HG02840 (cell line): ENCODE measurements at regions not wholly inside any gene's neighbourhood (a gene's known extent, or its start where the extent isn't known, plus 50 kb on each side); places are given as distances from the start of the nearest gene placed in this dataset.
"Not testable (repeated sequence)": the region's sequence is repeated elsewhere in the genome, so short reads cannot be mapped to it uniquely, and the experiment has no call there.

Experiments used
- ATAC-seq: cut with Tn5 transposase; IDR thresholded peaks from one replicate; pipeline ENCODE4 v1.9.1; 2021; ENCODE audit warnings: mild to moderate bottlenecking, moderate library complexity, moderate number of reproducible peaks; ENCODE audit not compliant: unreplicated experiment, low FRiP score

DNA sequence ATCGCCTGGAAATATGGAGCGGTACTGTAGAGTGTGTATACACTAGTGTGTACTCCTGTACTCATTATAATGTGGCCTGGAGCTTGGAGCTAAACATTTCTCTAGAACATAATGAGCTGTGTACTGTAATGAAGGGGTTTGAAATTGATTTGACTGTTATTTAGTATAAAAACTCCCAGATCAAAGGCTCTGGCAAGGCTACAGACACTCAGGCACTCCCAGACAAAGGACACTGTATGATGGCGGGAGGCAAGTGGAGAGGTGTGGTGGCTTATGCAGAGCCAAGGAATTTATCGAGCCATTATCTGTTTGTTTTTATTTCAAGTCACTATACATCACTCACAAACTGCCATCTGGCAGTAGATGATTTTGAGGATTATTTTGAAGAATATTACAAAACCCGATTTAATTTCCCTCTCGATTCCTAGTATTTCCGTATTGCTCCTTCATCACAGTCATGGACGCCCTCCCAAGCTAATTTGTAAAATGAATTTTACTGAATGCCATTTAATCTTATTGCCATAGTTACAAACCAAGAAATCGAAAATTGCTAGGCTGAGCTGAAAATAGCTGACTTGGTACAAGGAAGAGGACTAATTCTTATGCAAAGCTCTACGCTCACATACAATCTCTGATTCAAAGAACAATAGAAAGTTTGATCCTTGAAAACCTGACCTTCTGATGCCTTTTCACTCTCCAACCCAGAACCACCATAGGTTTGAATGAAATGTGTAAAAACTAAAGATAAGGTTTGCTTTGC lies 240.2 kb upstream of the SEMA6A start:
- no peak for ATAC-seq

DNA sequence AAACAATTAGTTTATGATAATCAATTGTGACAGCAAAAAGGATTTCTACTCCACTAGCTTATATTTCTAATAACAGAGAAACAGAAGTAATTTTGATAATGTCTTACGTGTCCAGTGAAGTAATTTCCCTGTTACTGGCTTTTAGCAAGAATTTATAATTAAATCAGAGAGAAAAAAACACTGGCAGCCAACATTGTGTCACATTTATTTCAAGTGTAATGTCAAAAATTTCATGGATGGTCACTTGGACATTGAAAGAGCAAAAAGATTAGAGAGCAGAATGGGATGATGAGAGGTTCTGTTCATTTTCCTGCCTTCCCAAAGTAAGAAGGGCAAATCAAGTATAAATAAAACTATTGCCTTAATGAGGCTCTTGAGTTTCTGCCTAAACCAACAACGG lies 239.3 kb upstream of the SEMA6A start:
- ATAC-seq: no peak

DNA sequence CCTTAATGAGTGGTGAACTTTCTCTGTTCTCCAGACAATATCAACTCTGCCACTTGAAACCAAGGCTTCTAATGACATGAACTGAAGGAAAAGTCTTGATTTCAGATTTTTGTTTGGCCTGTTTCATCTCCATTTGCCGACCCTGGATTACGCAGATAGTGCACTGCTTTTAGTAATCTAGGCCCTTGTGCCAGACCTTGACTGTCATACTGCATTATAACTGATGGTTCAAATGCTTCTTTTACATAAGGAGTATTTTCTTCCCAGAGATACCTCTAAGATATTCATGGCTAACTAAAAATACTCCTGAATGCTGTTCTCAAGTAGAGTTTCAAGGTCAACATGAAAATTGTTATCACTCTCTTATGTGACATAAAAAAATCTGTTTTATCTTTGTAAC lies 238.7 kb upstream of the SEMA6A start:
- no peak for ATAC-seq

DNA sequence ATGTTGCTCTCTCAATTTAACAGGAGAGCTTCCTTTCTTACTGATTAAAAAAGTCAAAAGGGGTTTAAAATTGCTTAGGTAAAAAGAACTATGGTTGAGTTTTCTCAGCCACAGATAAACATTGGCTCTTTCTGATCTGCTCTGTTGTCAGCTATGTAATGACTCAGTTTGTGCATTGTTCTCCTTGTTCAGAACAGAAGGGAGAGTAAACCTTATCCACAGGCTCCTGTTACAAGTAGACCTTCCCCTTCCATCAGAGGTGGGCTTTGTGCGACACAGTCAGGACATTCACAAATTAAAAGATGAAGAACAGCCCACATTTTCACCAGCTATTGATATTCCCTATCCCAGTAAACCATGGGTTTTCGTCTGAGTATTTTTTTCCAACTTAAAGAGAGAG lies 236.3 kb upstream of the SEMA6A start:
- ATAC-seq: no peak

- ATAC-seq: no peak
Observed at GRCh38 chr5:116806836-116807235, 232.2 kb upstream of the SEMA6A start.

DNA sequence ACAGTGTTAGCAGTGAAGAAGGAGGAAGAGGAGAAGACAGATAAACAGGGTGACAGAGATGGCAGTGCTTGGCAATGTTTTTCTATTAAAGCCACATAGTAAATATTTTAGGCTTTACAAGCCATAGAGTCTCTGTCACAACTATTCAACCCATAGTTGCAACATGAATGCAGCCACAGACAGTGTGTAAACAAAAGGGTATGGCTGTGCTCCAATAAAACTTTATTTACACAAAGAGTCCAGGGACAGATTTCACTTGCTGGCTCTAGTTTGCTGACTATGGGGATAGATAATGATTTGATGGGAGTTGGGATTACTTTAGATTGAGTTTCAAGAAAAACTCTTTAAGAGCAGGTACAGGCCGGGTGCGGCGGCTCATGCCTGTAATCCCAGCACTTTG lies 224.8 kb upstream of the SEMA6A start:
- ATAC-seq: no peak

- ATAC-seq: no peak
Observed at GRCh38 chr5:116795189-116795588, 220.6 kb upstream of the SEMA6A start.

- ATAC-seq: no peak
Observed at GRCh38 chr5:116789522-116789921, 214.9 kb upstream of the SEMA6A start.

GRCh38 chr5:116788851-116789403 lies 214.3 kb upstream of the SEMA6A start:
- ATAC-seq: no peak

GRCh38 chr5:116787570-116787969 lies 212.9 kb upstream of the SEMA6A start:
- no peak for ATAC-seq

GRCh38 chr5:116785106-116785505 lies 210.5 kb upstream of the SEMA6A start:
- ATAC-seq: no peak

DNA sequence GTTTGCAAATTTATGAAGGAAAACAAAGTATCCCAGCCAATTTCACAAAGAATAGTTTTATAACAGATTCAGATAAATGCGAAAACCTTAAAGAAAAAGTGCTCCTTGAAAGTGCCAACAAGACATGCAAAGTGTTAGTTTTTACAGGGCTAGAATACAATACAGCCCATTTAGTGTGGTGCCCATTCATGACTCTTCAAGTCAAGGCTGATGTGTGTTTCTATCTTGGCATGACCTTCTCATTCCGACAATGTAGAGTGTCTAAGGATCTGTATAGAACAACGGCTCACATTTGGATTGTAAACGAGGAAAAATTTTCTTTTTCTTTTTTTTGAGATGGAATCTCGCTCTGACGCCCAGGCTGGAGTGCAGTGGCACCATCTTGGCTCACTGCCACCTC lies 205.2 kb upstream of the SEMA6A start:
- ATAC-seq: no peak

DNA sequence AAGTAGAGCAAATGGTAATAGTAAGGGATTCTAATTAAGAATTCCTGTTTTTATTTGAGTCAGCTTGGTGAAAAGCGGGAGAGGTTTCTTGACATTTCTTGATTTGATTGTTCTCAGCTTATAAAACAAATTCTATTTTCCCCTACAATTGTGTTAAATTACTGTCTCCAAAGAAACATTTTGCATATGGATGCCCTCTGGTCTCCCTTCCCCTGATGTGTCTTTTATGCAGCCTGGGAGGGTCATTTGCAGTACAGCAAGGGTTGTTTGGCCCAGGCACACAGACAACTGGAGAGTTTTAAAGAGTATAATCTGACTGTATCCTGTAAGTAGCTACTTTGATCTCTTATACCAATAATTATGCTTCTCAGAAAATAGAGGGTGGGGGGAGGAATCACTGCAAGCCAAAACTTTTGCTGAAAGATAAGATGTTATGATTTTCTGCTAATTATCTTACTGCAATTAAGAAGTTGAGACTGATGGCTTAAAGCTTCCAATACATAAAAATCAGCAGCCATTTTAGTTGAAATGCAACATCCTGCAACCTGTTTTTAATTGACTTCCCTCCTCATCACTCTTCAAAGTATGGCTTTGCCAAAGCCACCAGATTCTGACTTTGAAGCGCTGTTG lies 204.1 kb upstream of the SEMA6A start:
- ATAC-seq: no peak

DNA sequence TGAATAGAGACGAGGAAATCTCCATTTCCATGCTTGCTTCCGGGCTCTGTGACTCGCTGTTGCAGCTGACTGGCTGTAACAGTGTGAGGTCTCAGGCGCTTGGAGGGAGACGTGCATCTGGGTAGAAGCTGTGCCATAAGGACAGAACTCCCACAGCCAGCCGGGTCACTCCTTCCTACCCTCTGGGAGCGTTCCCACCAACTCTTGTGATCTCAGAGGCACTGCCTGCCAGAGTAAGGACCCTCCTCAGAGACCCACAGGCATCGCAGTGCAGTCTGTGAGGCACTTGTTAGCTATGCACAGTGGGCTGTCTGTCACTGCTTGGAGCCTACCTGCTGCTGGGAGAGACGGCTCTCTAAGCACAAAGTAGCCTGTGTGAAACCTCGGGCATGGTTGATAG lies 203.4 kb upstream of the SEMA6A start:
- no peak for ATAC-seq

GRCh38 chr5:116773926-116774325 lies 199.3 kb upstream of the SEMA6A start:
- no peak for ATAC-seq

DNA sequence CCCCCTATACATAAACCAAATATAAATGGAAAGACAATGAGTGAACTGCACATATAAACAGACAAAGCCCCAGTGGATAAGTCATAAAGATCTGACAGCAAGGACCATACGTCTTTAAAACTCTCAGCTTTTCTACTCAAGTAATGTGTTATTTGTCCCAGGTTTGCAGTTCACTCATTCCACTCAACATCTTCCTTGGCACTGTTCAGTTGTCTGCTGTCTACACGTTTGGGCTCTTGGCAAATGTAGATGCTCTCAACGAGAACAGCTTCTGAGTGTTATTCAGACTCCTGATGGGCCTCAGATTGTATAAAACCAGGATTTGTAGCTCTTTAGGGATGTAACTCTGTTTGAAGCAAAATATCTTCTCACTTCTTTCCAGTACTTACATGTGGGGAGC lies 198.2 kb upstream of the SEMA6A start:
- no peak for ATAC-seq

DNA sequence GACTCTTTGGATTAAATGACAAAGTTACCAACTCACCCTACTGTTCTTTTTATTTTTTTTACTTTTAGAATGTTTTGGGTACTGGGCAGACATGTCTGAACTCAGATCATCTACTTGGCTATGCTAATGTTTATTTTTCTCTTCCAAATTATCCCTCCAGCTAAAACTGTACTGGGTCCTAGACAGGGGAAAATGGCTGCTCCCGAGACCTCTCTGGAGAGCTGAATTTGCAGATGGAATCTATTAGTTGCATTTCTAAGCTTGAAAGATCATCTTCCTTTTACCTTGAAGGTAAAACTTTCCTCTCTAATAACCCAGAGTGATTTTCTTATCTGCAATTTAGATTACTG lies 197.5 kb upstream of the SEMA6A start:
- ATAC-seq: no peak

GRCh38 chr5:116771466-116772151 lies 197.0 kb upstream of the SEMA6A start:
- ATAC-seq: no peak

DNA sequence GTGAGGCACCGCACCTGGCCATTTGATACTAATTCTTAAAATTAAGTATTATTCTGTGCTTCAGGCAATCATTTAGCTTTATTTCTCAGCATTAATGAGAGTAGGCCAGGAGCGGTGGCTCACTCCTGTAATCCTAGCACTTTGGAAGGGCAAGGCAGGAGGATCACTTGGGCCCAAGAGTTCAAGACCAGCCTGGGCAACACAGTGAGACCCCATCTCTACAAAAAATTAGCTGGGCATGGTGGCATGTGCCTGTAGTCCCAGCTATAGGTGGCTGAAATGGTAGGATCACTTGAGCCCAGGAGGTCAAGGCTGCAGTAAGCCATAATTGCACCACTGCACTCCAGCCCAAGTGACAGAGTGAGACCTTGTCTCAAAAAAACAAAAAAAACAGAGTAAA lies 195.3 kb upstream of the SEMA6A start:
- ATAC-seq: not testable (repeated sequence)

DNA sequence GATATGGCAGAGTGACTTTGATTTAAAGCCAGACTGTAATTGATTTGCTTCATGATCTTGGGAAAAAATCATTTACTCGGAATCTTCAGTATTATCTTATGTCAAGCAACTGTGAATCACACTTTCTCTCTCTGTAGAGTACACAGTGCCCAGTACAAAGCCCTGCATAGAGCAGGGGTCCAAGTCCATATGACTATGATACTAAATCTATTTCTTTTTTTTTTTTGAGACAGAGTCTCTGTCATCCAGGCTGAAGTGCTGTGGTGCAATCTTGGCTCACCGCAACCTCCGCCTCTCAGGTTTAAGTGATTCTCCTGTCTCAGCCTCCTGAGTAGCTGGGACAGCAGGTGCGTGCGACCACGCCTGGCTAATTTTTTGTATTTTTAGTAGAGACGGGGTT lies 194.8 kb upstream of the SEMA6A start:
- no peak for ATAC-seq

- no peak for ATAC-seq
Observed at GRCh38 chr5:116766470-116766947, 191.9 kb upstream of the SEMA6A start.
